ENCODE measurements at regions not wholly inside any gene's neighbourhood (a gene's known extent, or its start where the extent isn't known, plus 50 kb on each side); places are given as distances from the start of the nearest gene placed in this dataset.

DNA sequence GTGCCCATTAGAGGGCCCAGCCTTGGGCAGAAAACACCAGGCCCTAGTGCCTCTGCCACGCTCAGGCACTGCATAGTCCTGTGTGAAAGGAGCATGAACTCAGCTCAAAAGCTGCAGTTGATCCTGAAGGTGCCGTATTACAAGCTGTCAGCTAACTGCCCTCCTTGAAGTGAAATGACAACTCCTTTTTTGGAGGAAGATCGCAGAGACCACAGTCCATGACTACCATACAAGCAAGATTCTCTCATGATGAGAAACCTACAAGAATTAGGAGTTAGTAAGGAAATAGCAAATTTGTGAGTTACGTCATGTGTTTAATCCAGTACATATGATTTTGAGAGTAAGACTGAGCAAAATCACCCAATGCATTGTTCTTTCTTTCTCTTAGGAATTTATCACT is 513.9 kb upstream of the NR2F2 start:
- TF ChIP-seq CTCF (IDR thresholded peaks at IDR 0.05) (no peak), POLR2A (IDR thresholded peaks at IDR 0.05) (no peak)

Measured in uterus (tissue), 2 donors.